ENCODE measurements at regions not wholly inside any gene's neighbourhood (a gene's known extent, or its start where the extent isn't known, plus 50 kb on each side); places are given as distances from the start of the nearest gene placed in this dataset.

GRCh38 chr16:6495486-6496210, 837.0 kb upstream of the RBFOX1 start:
- no peak for DNase-seq (ENCODE audit: insufficient read length, low spot score)
- FAIRE-seq = no peak
- TF ChIP-seq POLR2A (IDR thresholded peaks at IDR 0.05; ENCODE audit: low read depth, low read length) = no peak

DNA sequence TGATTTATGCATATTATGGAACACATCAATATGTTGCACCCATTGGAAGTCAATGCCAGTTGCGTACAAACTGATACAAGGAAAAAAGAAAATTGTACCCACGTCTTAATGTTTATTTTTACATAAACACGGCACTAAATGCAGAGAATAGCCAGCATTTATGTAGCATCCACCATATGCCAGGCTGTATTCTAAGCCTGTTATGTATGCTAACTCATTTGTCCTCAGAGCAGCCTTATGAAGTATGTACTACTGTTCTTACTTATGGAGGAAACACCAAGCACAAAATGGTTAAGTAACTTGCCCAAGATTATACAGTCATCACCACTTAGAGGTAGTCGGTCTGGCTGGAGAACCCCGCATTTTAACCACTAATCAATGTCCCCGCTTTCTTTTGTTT, 837.9 kb upstream of the RBFOX1 start:
- DNase-seq (ENCODE audit: insufficient read length, low spot score) (no peak), FAIRE-seq (no peak)
- TF ChIP-seq POLR2A (IDR thresholded peaks at IDR 0.05; ENCODE audit: low read depth, low read length) = no peak

- DNase-seq (ENCODE audit: insufficient read length, low spot score) (no peak), FAIRE-seq (no peak)
- TF ChIP-seq POLR2A (IDR thresholded peaks at IDR 0.05; ENCODE audit: low read depth, low read length) = no peak
These were observed 839.1 kb upstream of the RBFOX1 start for GRCh38 chr16:6493555-6493954.

GRCh38 chr16:6492742-6493141, 839.9 kb upstream of the RBFOX1 start:
- TF ChIP-seq POLR2A (IDR thresholded peaks at IDR 0.05; ENCODE audit: low read depth, low read length) = no peak
- FAIRE-seq = no peak

GRCh38 chr16:6484935-6485334, 847.7 kb upstream of the RBFOX1 start:
- DNase-seq (ENCODE audit: insufficient read length, low spot score) (no peak), FAIRE-seq (no peak)
- no peak for TF ChIP-seq POLR2A (IDR thresholded peaks at IDR 0.05; ENCODE audit: low read depth, low read length)

More at GRCh38 chr16:6492742-6493141, 839.9 kb upstream of the RBFOX1 start:
- no peak for DNase-seq (ENCODE audit: insufficient read length, low spot score)

DNA sequence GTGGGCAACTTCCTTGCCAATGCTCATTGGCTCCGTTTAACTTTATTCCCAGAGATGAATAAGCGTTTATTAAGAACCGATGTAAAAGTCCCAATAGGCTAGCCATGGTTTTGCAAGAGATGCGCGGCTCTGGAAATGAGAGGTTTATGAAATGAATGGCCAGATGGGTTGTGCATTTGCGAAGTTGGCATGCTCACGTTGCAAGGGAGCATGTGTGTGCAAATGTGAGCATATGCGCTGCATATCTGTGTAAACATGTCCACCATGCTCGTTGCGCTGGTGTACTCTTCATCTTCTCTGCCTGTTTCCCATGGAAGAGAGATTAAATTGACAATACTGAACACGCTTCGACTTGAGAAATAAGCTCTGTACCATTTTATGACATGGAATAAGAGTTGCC, 848.6 kb upstream of the RBFOX1 start:
- no peak for TF ChIP-seq POLR2A (IDR thresholded peaks at IDR 0.05; ENCODE audit: low read depth, low read length)
- DNase-seq (ENCODE audit: insufficient read length, low spot score) (no peak), FAIRE-seq (no peak)

DNA sequence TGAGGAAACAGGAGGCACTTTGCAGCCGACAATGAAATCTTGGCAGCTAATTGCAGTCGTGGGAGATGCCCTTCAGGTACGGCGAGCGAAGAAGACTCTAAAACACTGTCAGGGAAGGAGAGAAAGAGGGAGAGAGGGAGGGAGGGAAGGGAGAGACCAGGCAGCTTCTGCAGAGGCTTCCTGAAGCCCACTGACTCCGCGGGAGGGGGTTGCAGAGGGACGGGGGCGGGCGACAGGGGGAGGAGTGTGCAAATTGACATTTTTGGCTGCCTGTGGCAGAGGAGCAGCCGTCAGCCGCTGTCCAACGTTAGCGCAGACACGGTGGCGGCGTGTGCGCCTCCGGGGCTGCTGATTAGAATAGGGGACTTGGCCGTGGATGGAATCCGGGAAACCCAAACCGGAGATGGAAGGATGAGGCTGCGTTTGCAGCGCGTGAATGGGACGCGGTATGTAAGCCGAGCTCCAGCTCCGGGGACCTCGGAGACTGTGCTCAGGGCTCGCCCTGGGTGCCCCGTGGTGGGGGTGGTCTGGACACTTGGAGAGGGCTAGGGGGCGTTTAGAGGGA, 849.1 kb upstream of the RBFOX1 start:
- no peak for DNase-seq (ENCODE audit: insufficient read length, low spot score)
- FAIRE-seq = no peak
- TF ChIP-seq POLR2A (IDR thresholded peaks at IDR 0.05; ENCODE audit: low read depth, low read length) = no peak

DNA sequence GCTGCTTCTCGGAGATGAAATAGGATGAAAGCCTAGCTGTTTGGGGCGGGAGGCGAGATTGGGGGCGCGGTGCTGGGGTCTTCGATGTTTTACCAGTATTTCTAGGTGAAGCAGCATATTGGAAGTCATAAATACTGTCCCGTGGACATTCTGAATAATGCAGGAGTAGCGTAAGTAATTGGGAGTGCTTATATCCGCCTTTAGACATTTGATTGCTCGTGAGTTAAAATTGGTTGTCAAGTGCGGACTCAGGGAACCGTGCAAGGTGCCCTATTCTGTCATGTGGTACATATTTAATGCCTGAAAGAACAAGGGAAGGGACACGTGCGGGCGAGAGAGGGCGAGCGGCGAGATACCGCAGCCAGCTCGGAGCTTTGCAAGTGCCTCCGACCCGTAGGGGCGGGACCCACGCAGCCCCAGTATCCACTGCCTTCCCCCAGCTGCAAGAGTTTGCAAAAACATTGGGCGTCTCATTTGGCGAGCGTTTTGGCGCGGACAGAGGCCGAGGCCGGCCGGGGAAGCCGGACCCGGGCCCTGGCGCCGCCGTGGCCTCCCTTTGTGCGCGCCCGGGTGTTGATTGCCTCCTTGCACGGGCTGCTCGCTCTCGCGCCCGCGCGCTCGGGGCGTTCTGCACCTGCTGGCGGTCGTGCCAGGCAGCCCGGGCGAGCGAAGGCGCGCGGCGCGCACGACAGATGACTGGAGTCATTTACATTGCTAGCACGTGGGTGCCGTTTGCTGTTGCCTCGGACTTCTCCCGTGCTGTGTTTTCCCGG, 849.8 kb upstream of the RBFOX1 start:
- TF ChIP-seq POLR2A (IDR thresholded peaks at IDR 0.05; ENCODE audit: low read depth, low read length) = no peak
- DNase-seq (ENCODE audit: insufficient read length, low spot score) = no peak
- FAIRE-seq = no peak

GRCh38 chr16:6481894-6482293, 850.8 kb upstream of the RBFOX1 start:
- FAIRE-seq (no peak), DNase-seq (ENCODE audit: insufficient read length, low spot score) (no peak)
- no peak for TF ChIP-seq POLR2A (IDR thresholded peaks at IDR 0.05; ENCODE audit: low read depth, low read length)

- no peak for FAIRE-seq
- DNase-seq (ENCODE audit: insufficient read length, low spot score) = no peak
- no peak for TF ChIP-seq POLR2A (IDR thresholded peaks at IDR 0.05; ENCODE audit: low read depth, low read length)
These were observed 878.9 kb upstream of the RBFOX1 start for GRCh38 chr16:6453742-6454141.

DNA sequence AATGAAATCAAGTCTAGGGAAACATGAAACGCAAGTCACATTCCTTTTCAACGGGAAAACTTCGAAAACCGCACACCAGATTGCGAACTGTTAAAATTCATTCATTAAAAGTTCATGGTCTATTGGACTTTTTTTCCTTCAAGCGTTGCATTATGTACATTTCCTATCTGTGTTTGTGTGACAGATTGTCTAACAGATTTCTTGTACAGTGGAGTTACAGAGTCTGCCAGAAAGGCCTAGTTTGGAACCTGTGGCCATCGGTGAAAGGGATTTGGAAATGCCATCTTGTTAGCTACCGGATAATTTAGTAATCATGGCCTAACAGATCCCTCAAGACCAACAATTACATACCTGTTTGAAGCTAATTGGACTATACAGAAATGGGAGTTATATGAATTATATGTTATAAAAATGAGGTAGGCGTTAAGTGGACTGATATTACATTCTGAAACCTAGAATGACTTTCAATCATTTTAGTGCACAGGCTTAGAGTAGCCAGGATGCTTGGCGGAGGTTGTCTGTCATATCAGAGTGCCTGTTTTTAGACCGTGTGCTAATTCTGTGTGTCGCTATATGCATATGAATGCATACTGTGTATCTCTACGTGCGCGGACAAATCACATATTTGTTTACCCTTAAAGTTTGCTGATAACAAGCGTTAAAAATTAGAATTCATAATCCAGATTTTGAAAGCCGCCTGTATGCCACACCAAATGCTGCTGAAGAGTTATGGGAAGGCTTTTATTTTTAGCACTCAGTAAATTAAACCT, 885.4 kb upstream of the RBFOX1 start:
- DNase-seq (ENCODE audit: insufficient read length, low spot score) = no peak
- no peak for FAIRE-seq

DNA sequence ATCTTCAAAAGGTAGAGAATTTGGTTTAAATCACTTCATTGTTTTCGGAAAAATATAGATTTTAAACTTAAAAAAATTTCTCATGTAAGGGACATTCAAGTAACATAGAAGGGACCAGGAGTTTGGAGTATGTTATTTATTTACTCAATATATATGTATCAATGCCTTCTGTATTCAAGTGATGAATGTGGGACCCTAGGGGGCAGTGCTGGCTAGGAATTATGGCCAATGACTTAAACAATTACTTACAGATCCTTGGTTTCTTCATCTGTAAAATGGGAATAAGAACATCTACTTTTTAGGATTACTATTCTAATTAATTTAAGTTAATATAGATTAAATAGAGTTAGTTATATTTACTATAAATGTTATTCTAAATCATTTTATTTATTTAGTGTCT, 886.3 kb upstream of the RBFOX1 start:
- no peak for TF ChIP-seq POLR2A (IDR thresholded peaks at IDR 0.05; ENCODE audit: low read depth, low read length)
- DNase-seq (ENCODE audit: insufficient read length, low spot score) (no peak), FAIRE-seq (no peak)

More for the DNA sequence above, 885.4 kb upstream of the RBFOX1 start:
- no peak for TF ChIP-seq POLR2A (IDR thresholded peaks at IDR 0.05; ENCODE audit: low read depth, low read length)

- FAIRE-seq (no peak), DNase-seq (ENCODE audit: insufficient read length, low spot score) (no peak)
- no peak for TF ChIP-seq POLR2A (IDR thresholded peaks at IDR 0.05; ENCODE audit: low read depth, low read length)
These were observed 893.5 kb upstream of the RBFOX1 start for GRCh38 chr16:6439129-6439528.

DNA sequence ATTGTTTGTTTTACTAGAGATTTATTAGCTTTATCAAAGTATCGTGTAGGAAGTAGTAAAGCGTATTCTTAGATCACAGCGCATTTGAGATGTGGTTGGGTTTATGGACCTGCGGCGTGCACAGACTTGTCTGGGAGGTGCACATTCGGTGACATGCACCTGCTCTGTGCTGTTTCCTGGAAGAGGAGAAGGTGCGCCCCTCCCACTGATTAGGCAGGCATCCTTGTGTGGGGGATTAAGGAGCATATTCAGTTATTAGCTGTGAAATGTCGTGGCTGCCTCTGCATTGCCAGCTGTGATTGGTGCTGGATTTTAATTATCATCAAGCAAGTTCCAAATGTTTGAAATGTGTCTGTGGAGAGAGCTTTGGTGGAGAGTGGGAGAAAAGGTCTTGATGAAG, 903.8 kb upstream of the RBFOX1 start:
- TF ChIP-seq POLR2A (IDR thresholded peaks at IDR 0.05; ENCODE audit: low read depth, low read length) = no peak
- DNase-seq (ENCODE audit: insufficient read length, low spot score) (no peak), FAIRE-seq (no peak)

All from H54 (cell line).